ENCODE measurements at regions not wholly inside any gene's neighbourhood (a gene's known extent, or its start where the extent isn't known, plus 50 kb on each side); places are given as distances from the start of the nearest gene placed in this dataset.

GRCh38 chr11:121928597-121929580 lies 187.1 kb downstream of the BLID start:
- TF ChIP-seq CTCF (IDR thresholded peaks at IDR 0.05; ENCODE audit: control extremely low read depth, extremely low read depth, low read depth, missing control alignments): no peak
- no peak for DNase-seq (ENCODE audit: extremely low spot score)
- ChIA-PET POLR2A (no interaction called here), CTCF (interaction anchor here (1.8 kb wide), 1 partner anchor 9 kb away, joined by 3 read pairs; no protein-coding TSS in a partner anchor)

GRCh38 chr11:121927789-121928188 lies 188.2 kb downstream of the BLID start:
- CTCF ChIA-PET: no interaction called here
- DNase-seq (ENCODE audit: extremely low spot score): no peak
- POLR2A ChIA-PET: no interaction called here
- no peak for TF ChIP-seq CTCF (IDR thresholded peaks at IDR 0.05; ENCODE audit: control extremely low read depth, extremely low read depth, low read depth, missing control alignments)

- ChIA-PET POLR2A (no interaction called here), CTCF (no interaction called here)
- DNase-seq (ENCODE audit: extremely low spot score): no peak
- no peak for TF ChIP-seq CTCF (IDR thresholded peaks at IDR 0.05; ENCODE audit: control extremely low read depth, extremely low read depth, low read depth, missing control alignments)
Measured at GRCh38 chr11:121927097-121927785, 188.8 kb downstream of the BLID start.

DNA sequence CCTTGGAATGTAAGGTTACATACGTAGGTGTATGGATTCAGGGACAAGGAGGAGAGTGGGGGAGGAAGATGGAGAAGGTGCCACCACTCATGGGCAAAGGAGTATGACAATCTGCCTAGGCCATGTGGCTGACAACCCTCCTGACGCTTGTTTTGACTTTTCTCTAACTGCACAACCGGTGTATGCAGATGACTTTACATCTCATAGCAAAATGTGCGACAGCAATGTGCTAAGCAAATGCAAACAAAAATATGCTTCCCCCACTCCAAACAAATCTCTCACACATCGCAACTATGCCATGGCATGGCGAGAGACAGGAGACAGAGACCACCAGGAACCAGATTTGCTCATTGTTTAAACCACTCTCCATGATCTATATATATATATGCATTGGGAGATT lies 191.8 kb downstream of the BLID start:
- POLR2A ChIA-PET: no interaction called here
- TF ChIP-seq CTCF (IDR thresholded peaks at IDR 0.05; ENCODE audit: control extremely low read depth, extremely low read depth, low read depth, missing control alignments): no peak
- DNase-seq (ENCODE audit: extremely low spot score): no peak
- CTCF ChIA-PET: no interaction called here

- DNase-seq (ENCODE audit: extremely low spot score): no peak
- ChIA-PET POLR2A (no interaction called here), CTCF (interaction anchor here (1.9 kb wide), 1 partner anchor 15 kb away, joined by 7 read pairs; no protein-coding TSS in a partner anchor)
- TF ChIP-seq CTCF (IDR thresholded peaks at IDR 0.05; ENCODE audit: control extremely low read depth, extremely low read depth, low read depth, missing control alignments): no peak
Measured at GRCh38 chr11:121917482-121917881, 198.5 kb downstream of the BLID start.

DNA sequence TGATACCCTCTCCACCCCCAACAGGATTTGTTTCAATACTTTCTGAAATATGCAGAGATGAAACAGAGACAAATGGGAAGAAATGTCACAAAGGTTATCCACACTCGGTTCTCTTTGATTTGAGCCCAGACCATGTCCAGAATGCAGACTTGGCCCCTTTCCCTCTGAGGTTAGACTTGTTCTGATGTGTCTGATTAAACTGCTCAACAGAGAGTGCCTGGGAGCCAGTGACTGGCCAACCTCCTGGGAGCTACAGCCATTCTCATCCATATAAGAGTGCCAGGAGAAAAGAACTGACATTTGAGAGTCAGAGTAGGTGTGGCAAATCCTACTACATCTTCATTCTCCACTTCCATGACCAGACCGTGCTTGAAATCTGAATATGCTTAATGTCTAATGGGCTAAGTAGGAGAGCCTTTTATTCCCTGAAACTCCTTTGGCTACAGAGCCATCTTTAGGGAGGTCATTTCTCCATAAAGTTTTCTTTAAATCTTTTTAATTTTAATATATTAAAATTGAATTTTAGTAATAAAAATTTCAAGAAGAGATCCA lies 201.4 kb downstream of the BLID start:
- POLR2A ChIA-PET: no interaction called here
- no peak for DNase-seq (ENCODE audit: extremely low spot score)
- CTCF ChIA-PET: interaction anchor here (0.8 to 1.0 kb wide), 2 partner anchors 29 to 31 kb away, joined by 3 read pairs; no protein-coding TSS in a partner anchor
- TF ChIP-seq CTCF (IDR thresholded peaks at IDR 0.05; ENCODE audit: control extremely low read depth, extremely low read depth, low read depth, missing control alignments): no peak
